Pons (tissue), 1 donor: ENCODE measurements at regions not wholly inside any gene's neighbourhood (a gene's known extent, or its start where the extent isn't known, plus 50 kb on each side); places are given as distances from the start of the nearest gene placed in this dataset.

Source experiments
- DNase-seq: peaks from one replicate; pipeline ENCODE4 v3.0.0-alpha.2; 2016; ENCODE audit warnings: low spot score

- no peak for DNase-seq
These were observed 1079.0 kb upstream of the TENM4 start for GRCh38 chr11:80519596-80520506.

- no peak for DNase-seq
These were observed 1076.9 kb upstream of the TENM4 start for GRCh38 chr11:80517701-80518100.

- DNase-seq: no peak
These were observed 1074.3 kb upstream of the TENM4 start for GRCh38 chr11:80515097-80515496.

- DNase-seq: no peak
These were observed 1071.7 kb upstream of the TENM4 start for GRCh38 chr11:80512491-80512890.

GRCh38 chr11:80505771-80506170, 1064.9 kb upstream of the TENM4 start:
- DNase-seq: no peak

GRCh38 chr11:80503990-80504389, 1063.2 kb upstream of the TENM4 start:
- DNase-seq: no peak

GRCh38 chr11:80502511-80502910, 1061.7 kb upstream of the TENM4 start:
- no peak for DNase-seq

- DNase-seq: no peak
These were observed 1054.3 kb upstream of the TENM4 start for GRCh38 chr11:80495116-80495515.

GRCh38 chr11:80487952-80488351, 1047.1 kb upstream of the TENM4 start:
- no peak for DNase-seq

- DNase-seq: no peak
These were observed 1045.8 kb upstream of the TENM4 start for GRCh38 chr11:80486678-80487077.

- DNase-seq: no peak
These were observed 1036.3 kb upstream of the TENM4 start for GRCh38 chr11:80477178-80477577.

- no peak for DNase-seq
These were observed 1032.7 kb upstream of the TENM4 start for GRCh38 chr11:80473562-80473961.

- DNase-seq: no peak
These were observed 1029.0 kb upstream of the TENM4 start for GRCh38 chr11:80469871-80470270.

GRCh38 chr11:80466570-80466969, 1025.7 kb upstream of the TENM4 start:
- DNase-seq: no peak

- DNase-seq: no peak
These were observed 1021.4 kb upstream of the TENM4 start for GRCh38 chr11:80462211-80462610.

- no peak for DNase-seq
These were observed 1017.5 kb upstream of the TENM4 start for GRCh38 chr11:80458376-80458775.

GRCh38 chr11:80457823-80458222, 1017.0 kb upstream of the TENM4 start:
- no peak for DNase-seq

GRCh38 chr11:80455818-80456217, 1015.0 kb upstream of the TENM4 start:
- DNase-seq: no peak

- DNase-seq: no peak
These were observed 1010.3 kb upstream of the TENM4 start for GRCh38 chr11:80451105-80451504.

- DNase-seq: no peak
These were observed 1007.9 kb upstream of the TENM4 start for GRCh38 chr11:80448709-80449108.

- no peak for DNase-seq
These were observed 1002.3 kb upstream of the TENM4 start for GRCh38 chr11:80443177-80443576.

- DNase-seq: no peak
These were observed 1001.0 kb upstream of the TENM4 start for GRCh38 chr11:80441821-80442220.

- no peak for DNase-seq
These were observed 1000.0 kb upstream of the TENM4 start for GRCh38 chr11:80440835-80441234.

- no peak for DNase-seq
These were observed 995.7 kb upstream of the TENM4 start for GRCh38 chr11:80436547-80436946.
